ENCODE measurements at regions not wholly inside any gene's neighbourhood (a gene's known extent, or its start where the extent isn't known, plus 50 kb on each side); places are given as distances from the start of the nearest gene placed in this dataset.

DNA sequence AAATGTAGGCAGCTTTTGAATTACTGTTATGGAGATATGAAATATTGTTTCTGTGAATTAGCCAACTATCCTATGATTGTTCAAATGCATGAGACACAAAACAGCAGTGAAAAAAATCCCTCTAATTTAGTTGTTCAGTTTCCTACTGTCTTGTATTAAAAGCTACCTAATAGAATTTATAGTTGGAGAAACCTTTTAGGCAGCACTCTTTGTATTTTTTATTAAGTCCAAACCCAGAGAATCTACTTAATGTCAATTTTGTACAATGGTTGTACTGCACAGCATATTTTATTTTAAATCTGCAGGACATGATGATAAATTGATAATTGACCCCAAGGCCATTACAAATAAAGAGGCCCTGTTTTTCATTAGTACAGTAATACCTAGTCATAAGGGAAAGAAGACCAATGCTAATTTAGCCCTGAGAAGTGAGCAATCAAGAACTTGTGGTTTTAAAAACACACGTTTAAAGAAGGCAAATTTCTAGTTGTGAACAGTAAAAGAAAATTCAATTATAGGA, 607.5 kb downstream of the ISL1 start:
- ChIA-PET POLR2A (no interaction called here), CTCF (no interaction called here)
- Mint-ChIP-seq H3K27ac (no peak overlapping the region), H3K4me1 (no peaks in the 10 kb centered on the region), H3K4me3 (no peak overlapping the region), H3K36me3 (ENCODE audit: low read depth) (no peaks in the 10 kb centered on the region), H3K27me3 (no peaks in the 10 kb centered on the region), H3K9me3 (ENCODE audit: low read depth) (peaks cover 1% of the 10 kb centered on the region)
- intact Hi-C loops (cut with DNase I, micrococcal nuclease), result no loop called here
- DNase-seq (no peak), ATAC-seq (no peak)

DNA sequence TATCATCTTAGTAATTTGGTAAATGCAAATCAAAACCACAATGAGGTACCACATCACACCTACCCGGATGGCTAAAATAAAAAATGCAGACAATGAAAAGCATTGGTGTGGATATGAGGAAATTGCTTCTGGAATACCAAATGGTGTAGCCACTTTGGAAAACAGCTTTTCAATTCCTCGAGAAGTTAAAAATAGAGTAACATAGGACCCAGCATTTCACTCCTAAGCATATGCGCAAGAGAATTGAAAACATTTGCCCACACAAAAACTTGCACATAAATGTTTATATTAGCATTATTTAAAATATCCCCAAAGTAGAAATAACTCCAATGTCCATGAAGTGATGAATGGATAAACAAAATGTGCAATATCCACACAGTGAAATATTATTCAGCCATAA, 608.7 kb downstream of the ISL1 start:
- H3K27me3 Mint-ChIP-seq, result no peaks in the 10 kb centered on the region
- no peak for DNase-seq
- H3K27ac Mint-ChIP-seq, result no peak overlapping the region
- no peak overlapping the region for H3K4me3 Mint-ChIP-seq
- peaks cover 1% of the 10 kb centered on the region for H3K9me3 Mint-ChIP-seq (ENCODE audit: low read depth)
- intact Hi-C loops (cut with DNase I, micrococcal nuclease), result no loop called here
- POLR2A ChIA-PET, result no interaction called here
- H3K4me1 Mint-ChIP-seq, result no peaks in the 10 kb centered on the region
- no peaks in the 10 kb centered on the region for H3K36me3 Mint-ChIP-seq (ENCODE audit: low read depth)
- ATAC-seq, result no peak
- CTCF ChIA-PET, result no interaction called here

DNA sequence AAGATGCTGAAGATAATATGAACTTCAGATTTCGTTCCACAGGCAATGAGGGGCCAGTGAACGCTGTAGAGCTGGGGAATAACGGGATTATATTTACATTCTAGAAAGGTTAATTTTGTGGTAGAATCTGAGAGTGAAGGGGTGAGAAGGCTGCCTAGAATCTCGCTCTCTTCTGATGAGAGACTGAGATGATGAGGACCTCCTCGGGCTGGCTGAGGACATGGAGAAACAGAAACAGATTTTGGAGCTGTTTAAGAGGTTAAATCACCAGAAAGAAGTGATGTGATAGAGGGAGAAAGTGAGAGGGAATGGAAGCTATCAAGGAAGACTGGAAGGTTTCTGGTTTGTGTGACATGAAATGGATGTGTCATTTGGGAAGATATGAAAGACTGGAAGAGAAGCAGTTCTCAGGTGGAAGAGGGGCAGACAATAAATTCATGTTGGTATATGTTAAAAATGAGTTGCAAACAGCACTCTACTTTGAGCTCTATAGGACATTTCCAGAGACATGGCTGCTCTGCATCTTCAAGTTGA, 612.6 kb downstream of the ISL1 start:
- no peaks in the 10 kb centered on the region for H3K4me1 Mint-ChIP-seq
- ATAC-seq (no peak), DNase-seq (no peak)
- H3K9me3 Mint-ChIP-seq (ENCODE audit: low read depth), result no peaks in the 10 kb centered on the region
- no peak overlapping the region for H3K27ac Mint-ChIP-seq
- no peaks in the 10 kb centered on the region for H3K36me3 Mint-ChIP-seq (ENCODE audit: low read depth)
- ChIA-PET POLR2A (no interaction called here), CTCF (interaction anchor here (0.6 kb wide), 1 partner anchor 1036 kb away, joined by 4 read pairs; no protein-coding TSS in a partner anchor)
- no peaks in the 10 kb centered on the region for H3K27me3 Mint-ChIP-seq
- intact Hi-C loops (cut with DNase I, micrococcal nuclease), result no loop called here
- no peak overlapping the region for H3K4me3 Mint-ChIP-seq

GRCh38 chr5:51996356-51996861, 613.2 kb downstream of the ISL1 start:
- ATAC-seq (no peak), DNase-seq (no peak)
- intact Hi-C loops (cut with DNase I, micrococcal nuclease), result no loop called here
- H3K9me3 Mint-ChIP-seq (ENCODE audit: low read depth), result no peaks in the 10 kb centered on the region
- H3K36me3 Mint-ChIP-seq (ENCODE audit: low read depth), result no peaks in the 10 kb centered on the region
- H3K4me3 Mint-ChIP-seq, result no peak overlapping the region
- no peaks in the 10 kb centered on the region for H3K27me3 Mint-ChIP-seq
- ChIA-PET POLR2A (no interaction called here), CTCF (no interaction called here)
- H3K4me1 Mint-ChIP-seq, result no peaks in the 10 kb centered on the region
- no peak overlapping the region for H3K27ac Mint-ChIP-seq

- H3K4me3 Mint-ChIP-seq, result no peak overlapping the region
- H3K27ac Mint-ChIP-seq, result no peak overlapping the region
- no peaks in the 10 kb centered on the region for H3K4me1 Mint-ChIP-seq
- DNase-seq (no peak), ATAC-seq (no peak)
- no peaks in the 10 kb centered on the region for H3K27me3 Mint-ChIP-seq
- H3K36me3 Mint-ChIP-seq (ENCODE audit: low read depth), result no peaks in the 10 kb centered on the region
- H3K9me3 Mint-ChIP-seq (ENCODE audit: low read depth), result no peaks in the 10 kb centered on the region
- ChIA-PET POLR2A (no interaction called here), CTCF (no interaction called here)
- intact Hi-C loops (cut with DNase I, micrococcal nuclease), result no loop called here
These were observed 614.3 kb downstream of the ISL1 start for GRCh38 chr5:51997500-51997899.

GRCh38 chr5:51997949-51998348, 614.7 kb downstream of the ISL1 start:
- no peaks in the 10 kb centered on the region for H3K27me3 Mint-ChIP-seq
- H3K4me3 Mint-ChIP-seq, result no peak overlapping the region
- H3K36me3 Mint-ChIP-seq (ENCODE audit: low read depth), result no peaks in the 10 kb centered on the region
- ATAC-seq (no peak), DNase-seq (no peak)
- H3K9me3 Mint-ChIP-seq (ENCODE audit: low read depth), result no peaks in the 10 kb centered on the region
- POLR2A ChIA-PET, result no interaction called here
- no peaks in the 10 kb centered on the region for H3K4me1 Mint-ChIP-seq
- CTCF ChIA-PET, result no interaction called here
- H3K27ac Mint-ChIP-seq, result no peak overlapping the region
- intact Hi-C loops (cut with DNase I, micrococcal nuclease), result no loop called here

GRCh38 chr5:52007230-52007858, 624.1 kb downstream of the ISL1 start:
- no peak overlapping the region for H3K4me3 Mint-ChIP-seq
- intact Hi-C loops (cut with DNase I, micrococcal nuclease), result loop anchor here (1.0 to 10.0 kb wide), 3 partner anchors 625 to 1044 kb away; partner anchors contain the start of gene ISL1 (in 1 of the 2)
- DNase-seq, result no peak

GRCh38 chr5:52010454-52010853, 627.2 kb downstream of the ISL1 start:
- H3K27ac Mint-ChIP-seq, result no peak overlapping the region

More at GRCh38 chr5:52007230-52007858, 624.1 kb downstream of the ISL1 start:
- Mint-ChIP-seq H3K36me3 (ENCODE audit: low read depth) (no peaks in the 10 kb centered on the region), H3K27me3 (no peaks in the 10 kb centered on the region), H3K27ac (no peak overlapping the region), H3K9me3 (ENCODE audit: low read depth) (no peaks in the 10 kb centered on the region), H3K4me1 (no peaks in the 10 kb centered on the region)
- ChIA-PET CTCF (interaction anchor here (1.0 kb wide), 2 partner anchors 13 to 1044 kb away, joined by 3 to 6 read pairs; no protein-coding TSS in a partner anchor), POLR2A (no interaction called here)
- ATAC-seq, result no peak

GRCh38 chr5:52013523-52013922, 630.3 kb downstream of the ISL1 start:
- Mint-ChIP-seq H3K27ac (no peak overlapping the region), H3K9me3 (ENCODE audit: low read depth) (no peaks in the 10 kb centered on the region), H3K4me3 (no peak overlapping the region), H3K4me1 (no peaks in the 10 kb centered on the region), H3K27me3 (no peaks in the 10 kb centered on the region), H3K36me3 (ENCODE audit: low read depth) (no peaks in the 10 kb centered on the region)
- DNase-seq, result no peak
- no peak for ATAC-seq
- intact Hi-C loops (cut with DNase I, micrococcal nuclease), result no loop called here
- ChIA-PET POLR2A (no interaction called here), CTCF (no interaction called here)

More at GRCh38 chr5:52010454-52010853, 627.2 kb downstream of the ISL1 start:
- intact Hi-C loops (cut with DNase I, micrococcal nuclease), result no loop called here
- POLR2A ChIA-PET, result no interaction called here
- no peaks in the 10 kb centered on the region for H3K36me3 Mint-ChIP-seq (ENCODE audit: low read depth)
- H3K27me3 Mint-ChIP-seq, result no peaks in the 10 kb centered on the region
- CTCF ChIA-PET, result no interaction called here
- DNase-seq (no peak), ATAC-seq (no peak)
- no peaks in the 10 kb centered on the region for H3K4me1 Mint-ChIP-seq
- no peak overlapping the region for H3K4me3 Mint-ChIP-seq
- no peaks in the 10 kb centered on the region for H3K9me3 Mint-ChIP-seq (ENCODE audit: low read depth)

DNA sequence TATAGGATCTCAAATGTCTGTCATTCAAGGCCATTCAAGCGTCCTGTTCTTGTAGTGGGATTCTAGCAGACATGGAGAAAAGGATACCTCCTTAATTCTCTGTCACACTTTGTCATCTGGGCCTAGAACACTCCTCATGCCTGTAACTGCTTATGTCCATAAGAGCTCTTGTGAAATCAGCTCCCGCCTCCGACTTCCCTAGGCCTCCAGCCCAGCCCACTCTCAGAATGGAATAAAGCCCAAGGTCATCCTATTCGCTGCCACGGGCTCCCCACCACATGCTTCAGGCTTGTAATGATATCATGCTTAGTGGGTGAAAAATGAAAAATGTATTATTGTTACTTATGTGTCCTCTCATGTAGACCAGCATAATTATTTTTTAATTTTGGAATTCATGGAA, 632.5 kb downstream of the ISL1 start:
- H3K4me3 Mint-ChIP-seq, result no peak overlapping the region
- H3K27me3 Mint-ChIP-seq, result no peaks in the 10 kb centered on the region
- H3K36me3 Mint-ChIP-seq (ENCODE audit: low read depth), result no peaks in the 10 kb centered on the region
- intact Hi-C loops (cut with DNase I, micrococcal nuclease), result no loop called here
- POLR2A ChIA-PET, result no interaction called here
- no peaks in the 10 kb centered on the region for H3K9me3 Mint-ChIP-seq (ENCODE audit: low read depth)
- DNase-seq, result no peak
- no peak for ATAC-seq
- CTCF ChIA-PET, result no interaction called here
- H3K4me1 Mint-ChIP-seq, result no peaks in the 10 kb centered on the region
- no peak overlapping the region for H3K27ac Mint-ChIP-seq

DNA sequence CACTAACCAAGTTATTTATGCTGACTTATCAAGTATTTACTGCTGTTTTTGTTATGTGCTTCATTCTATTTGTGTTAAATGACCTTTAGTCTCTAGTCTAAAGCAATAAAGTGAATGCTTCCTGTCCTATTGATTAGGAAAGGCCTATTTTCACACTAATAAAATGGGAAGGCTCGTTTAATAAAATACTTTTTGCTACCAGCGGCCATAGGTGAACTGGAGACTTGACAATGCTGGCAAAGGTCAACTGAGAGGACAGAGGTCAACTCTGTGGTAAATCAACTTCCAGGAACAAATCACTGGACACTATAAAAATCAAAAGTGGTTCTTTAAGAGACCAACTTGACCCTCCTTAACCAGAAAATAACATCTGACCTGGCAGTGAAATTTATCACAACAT, 634.3 kb downstream of the ISL1 start:
- Mint-ChIP-seq H3K4me3 (no peak overlapping the region), H3K36me3 (ENCODE audit: low read depth) (no peaks in the 10 kb centered on the region), H3K4me1 (no peaks in the 10 kb centered on the region), H3K27ac (no peak overlapping the region), H3K27me3 (no peaks in the 10 kb centered on the region), H3K9me3 (ENCODE audit: low read depth) (no peaks in the 10 kb centered on the region)
- DNase-seq (no peak), ATAC-seq (no peak)
- intact Hi-C loops (cut with DNase I, micrococcal nuclease), result no loop called here
- ChIA-PET CTCF (interaction anchor here (0.6 kb wide), 1 partner anchor 1054 kb away, joined by 3 read pairs; no protein-coding TSS in a partner anchor), POLR2A (no interaction called here)

GRCh38 chr5:52024359-52024758, 641.1 kb downstream of the ISL1 start:
- ChIA-PET POLR2A (no interaction called here), CTCF (no interaction called here)
- DNase-seq (no peak), ATAC-seq (no peak)
- H3K4me3 Mint-ChIP-seq, result no peak overlapping the region
- no peak overlapping the region for H3K27ac Mint-ChIP-seq
- intact Hi-C loops (cut with DNase I, micrococcal nuclease), result no loop called here
- H3K4me1 Mint-ChIP-seq, result no peaks in the 10 kb centered on the region
- H3K27me3 Mint-ChIP-seq, result no peaks in the 10 kb centered on the region
- H3K9me3 Mint-ChIP-seq (ENCODE audit: low read depth), result peaks cover 8% of the 10 kb centered on the region
- H3K36me3 Mint-ChIP-seq (ENCODE audit: low read depth), result no peaks in the 10 kb centered on the region

Data from activated CD4-positive, alpha-beta T cell treated with anti-CD3 and anti-CD28 coated beads for 36 hours (primary cell).